ENCODE measurements at regions not wholly inside any gene's neighbourhood (a gene's known extent, or its start where the extent isn't known, plus 50 kb on each side); places are given as distances from the start of the nearest gene placed in this dataset.

GRCh38 chr4:31139767-31140166 is 419.6 kb downstream of the PCDH7 start:
- TF ChIP-seq POLR2A (IDR thresholded peaks at IDR 0.05; ENCODE audit: low read length) (no peak), GATA1 (IDR thresholded peaks at IDR 0.05; ENCODE audit: low read depth, low read length) (no peak)
